OCI-LY1 (cell line): ENCODE measurements at regions not wholly inside any gene's neighbourhood (a gene's known extent, or its start where the extent isn't known, plus 50 kb on each side); places are given as distances from the start of the nearest gene placed in this dataset.

Experiments
- H2AFZ ChIP-seq: fragments of 200-600 bp; sonication (generic), shearing (Covaris generic); 2 replicates; pipeline ENCODE4 v1.6.0; 2014; ENCODE audit warnings: antibody characterized with exemption, mild to moderate bottlenecking, low read length
- H3F3A ChIP-seq: fragments of 200-600 bp; sonication (generic), shearing (Covaris generic); 2 replicates; pipeline ENCODE4 v1.6.0; 2014; ENCODE audit warnings: mild to moderate bottlenecking, antibody characterized with exemption, low read length, moderate library complexity; ENCODE audit not compliant: insufficient read depth
- H3K27ac ChIP-seq: fragments of 200-600 bp; sonication (generic); 2 replicates; pipeline ENCODE4 v1.5.1; 2014; ENCODE audit warnings: low read length, mixed run types, mild to moderate bottlenecking, low read depth; ENCODE audit not compliant: poor library complexity, severe bottlenecking
- H3K27me3 ChIP-seq: fragments of 200-600 bp; sonication (generic); 2 replicates; pipeline ENCODE4 v1.6.0; 2014; ENCODE audit warnings: antibody characterized with exemption, mild to moderate bottlenecking, low read length, moderate library complexity; ENCODE audit not compliant: insufficient read depth
- H3K36me3 ChIP-seq: fragments of 200-600 bp; sonication (generic); 2 replicates; pipeline ENCODE4 v1.6.1; 2014; ENCODE audit warnings: mild to moderate bottlenecking, antibody characterized with exemption, low read length, moderate library complexity, mixed read lengths; ENCODE audit not compliant: insufficient read depth
- H3K4me1 ChIP-seq: fragments of 200-600 bp; sonication (generic); 2 replicates; pipeline ENCODE4 v1.5.1; 2014; ENCODE audit warnings: mild to moderate bottlenecking, low read length, moderate library complexity; ENCODE audit not compliant: insufficient read depth, severe bottlenecking
- H3K4me2 ChIP-seq: fragments of 200-600 bp; sonication (generic), shearing (Covaris generic); 2 replicates; pipeline ENCODE4 v1.6.1; 2014; ENCODE audit warnings: low read length
- H3K4me3 ChIP-seq: fragments of 200-600 bp; sonication (generic); 2 replicates; pipeline ENCODE4 v1.5.1; 2014; ENCODE audit warnings: low read length, low read depth, mild to moderate bottlenecking, mixed read lengths; ENCODE audit not compliant: poor library complexity, severe bottlenecking
- H3K79me2 ChIP-seq: fragments of 200-600 bp; shearing (Covaris generic); 2 replicates; pipeline ENCODE4 v1.6.1; 2016; ENCODE audit warnings: mixed run types, low read length, mixed read lengths; ENCODE audit not compliant: insufficient read depth
- H3K9ac ChIP-seq: fragments of 200-600 bp; sonication (generic), shearing (Covaris generic); 2 replicates; pipeline ENCODE4 v1.6.1; 2014; ENCODE audit warnings: mild to moderate bottlenecking, low read length, mixed read lengths
- H3K9me2 ChIP-seq: fragments of 200-600 bp; sonication (generic), shearing (Covaris generic); 2 replicates; pipeline ENCODE4 v1.6.1; 2014; ENCODE audit warnings: low read depth, mild to moderate bottlenecking, low read length, mixed read lengths
- H3K9me3 ChIP-seq: fragments of 200-600 bp; shearing (Covaris generic); 2 replicates; pipeline ENCODE4 v1.6.1; 2014; ENCODE audit warnings: low read length, mixed read lengths
- H4K20me1 ChIP-seq: fragments of 200-600 bp; sonication (generic), shearing (Covaris generic); 2 replicates; pipeline ENCODE4 v1.6.0; 2016; ENCODE audit warnings: mild to moderate bottlenecking, low read length; ENCODE audit not compliant: insufficient read depth
- CTCF ChIP-seq: fragments of 200-600 bp; sonication (generic), shearing (Covaris generic); IDR thresholded peaks from 2 replicates; pipeline ENCODE4 v1.5.1; 2017; ENCODE audit warnings: mild to moderate bottlenecking, antibody characterized with exemption, low read length, moderate library complexity, mixed read lengths
- EZH2 ChIP-seq: fragments of 200-600 bp; sonication (generic), shearing (Covaris generic); IDR thresholded peaks from 2 replicates; pipeline ENCODE4 v1.8.0; 2017; ENCODE audit warnings: borderline replicate concordance, mixed run types, mild to moderate bottlenecking, antibody characterized with exemption, low read length, moderate library complexity, mixed read lengths

- Histone ChIP-seq H2AFZ (no peak overlapping the region), H3K4me1 (no peaks in the 10 kb centered on the region)
Measured at GRCh38 chr4:148497258-148497657, 55.0 kb upstream of the NR3C2 start.

GRCh38 chr4:148495463-148495862, 53.2 kb upstream of the NR3C2 start:
- no peaks in the 10 kb centered on the region for H3K4me1 ChIP-seq
- no peak overlapping the region for H2AFZ ChIP-seq
- H4K20me1 ChIP-seq = no peaks in the 10 kb centered on the region
- no peaks in the 10 kb centered on the region for H3F3A ChIP-seq
- no peak overlapping the region for H3K4me2 ChIP-seq
- TF ChIP-seq EZH2 = no peak
- TF ChIP-seq CTCF = no peak
- H3K27ac ChIP-seq = no peak overlapping the region
- no peak overlapping the region for H3K4me3 ChIP-seq
- H3K27me3 ChIP-seq = no peaks in the 10 kb centered on the region
- no peaks in the 10 kb centered on the region for H3K79me2 ChIP-seq
- H3K9ac ChIP-seq = no peak overlapping the region
- no peaks in the 10 kb centered on the region for H3K9me2 ChIP-seq
- H3K9me3 ChIP-seq = no peaks in the 10 kb centered on the region
- no peaks in the 10 kb centered on the region for H3K36me3 ChIP-seq

More at GRCh38 chr4:148497258-148497657, 55.0 kb upstream of the NR3C2 start:
- H3K27me3 ChIP-seq = no peaks in the 10 kb centered on the region
- no peaks in the 10 kb centered on the region for H4K20me1 ChIP-seq
- no peak overlapping the region for H3K4me2 ChIP-seq
- H3F3A ChIP-seq = no peaks in the 10 kb centered on the region
- no peak overlapping the region for H3K4me3 ChIP-seq
- H3K9me3 ChIP-seq = no peaks in the 10 kb centered on the region
- no peaks in the 10 kb centered on the region for H3K79me2 ChIP-seq
- no peaks in the 10 kb centered on the region for H3K9me2 ChIP-seq
- H3K36me3 ChIP-seq = no peaks in the 10 kb centered on the region
- no peak for TF ChIP-seq CTCF
- no peak for TF ChIP-seq EZH2
- no peak overlapping the region for H3K27ac ChIP-seq
- no peak overlapping the region for H3K9ac ChIP-seq
